ENCODE measurements at regions not wholly inside any gene's neighbourhood (a gene's known extent, or its start where the extent isn't known, plus 50 kb on each side); places are given as distances from the start of the nearest gene placed in this dataset.

GRCh38 chr12:88393017-88393767 is 187.1 kb downstream of the KITLG start:
- Mint-ChIP-seq H3K36me3 (ENCODE audit: insufficient read depth, unreplicated experiment) (no peaks in the 10 kb centered on the region), H3K9me3 (ENCODE audit: unreplicated experiment) (peaks cover under 1% of the 10 kb centered on the region), H3K4me1 (ENCODE audit: insufficient read depth, unreplicated experiment) (peaks cover 17% of the 10 kb centered on the region), H3K27me3 (ENCODE audit: insufficient read depth, unreplicated experiment) (no peaks in the 10 kb centered on the region), H3K4me3 (ENCODE audit: unreplicated experiment) (no peak overlapping the region), H3K27ac (ENCODE audit: low read depth, unreplicated experiment) (peak overlapping the region; percentile 23)
- no TSS peak for BruUV-seq (replicated peaks)
- intact Hi-C loops (cut with micrococcal nuclease): loop anchor here (1.0 to 2.0 kb wide), 2 partner anchors 239 to 600 kb away; no protein-coding TSS in a partner anchor
- ChIA-PET POLR2A (interaction anchor here (0.6 to 1.7 kb wide), 7 partner anchors 18 to 251 kb away, joined by 3 to 6 read pairs (median 3); partner anchors contain the start of genes CEP290 and TMTC3), CTCF (interaction anchor here (0.6 to 1.5 kb wide), 14 partner anchors 28 to 600 kb away, joined by 3 to 7 read pairs (median 3); no protein-coding TSS in a partner anchor)
- peak; percentile 52 for TF ChIP-seq CTCF (IDR thresholded peaks at IDR 0.05; ENCODE audit: unreplicated experiment)
- peak; percentile 57 for DNase-seq (ENCODE audit: unreplicated experiment)

GRCh38 chr12:88398031-88398430 is 182.2 kb downstream of the KITLG start:
- Mint-ChIP-seq H3K27me3 (ENCODE audit: insufficient read depth, unreplicated experiment) (no peaks in the 10 kb centered on the region), H3K27ac (ENCODE audit: low read depth, unreplicated experiment) (no peak overlapping the region)
- POLR2A ChIA-PET: no interaction called here

GRCh38 chr12:88399811-88400210 is 180.5 kb downstream of the KITLG start:
- H3K27me3 Mint-ChIP-seq (ENCODE audit: insufficient read depth, unreplicated experiment): no peaks in the 10 kb centered on the region
- intact Hi-C loops (cut with micrococcal nuclease): no loop called here
- peak; percentile 11 for DNase-seq (ENCODE audit: unreplicated experiment)
- no peak overlapping the region for H3K27ac Mint-ChIP-seq (ENCODE audit: low read depth, unreplicated experiment)
- no peaks in the 10 kb centered on the region for H3K36me3 Mint-ChIP-seq (ENCODE audit: insufficient read depth, unreplicated experiment)
- ChIA-PET CTCF (interaction anchor here (0.7 to 1.0 kb wide), 2 partner anchors 254 to 594 kb away, joined by 3 to 4 read pairs; no protein-coding TSS in a partner anchor), POLR2A (interaction anchor here (0.7 to 2.4 kb wide), 11 partner anchors 8 to 180 kb away, joined by 3 to 7 read pairs (median 3); partner anchors contain the start of gene KITLG)
- TF ChIP-seq CTCF (IDR thresholded peaks at IDR 0.05; ENCODE audit: unreplicated experiment): no peak
- peaks cover 13% of the 10 kb centered on the region for H3K9me3 Mint-ChIP-seq (ENCODE audit: unreplicated experiment)
- no TSS peak for BruUV-seq (replicated peaks)
- H3K4me1 Mint-ChIP-seq (ENCODE audit: insufficient read depth, unreplicated experiment): peaks cover 14% of the 10 kb centered on the region
- H3K4me3 Mint-ChIP-seq (ENCODE audit: unreplicated experiment): no peak overlapping the region

More at GRCh38 chr12:88398031-88398430, 182.2 kb downstream of the KITLG start:
- CTCF ChIA-PET: no interaction called here
- Mint-ChIP-seq H3K4me1 (ENCODE audit: insufficient read depth, unreplicated experiment) (peaks cover 14% of the 10 kb centered on the region), H3K36me3 (ENCODE audit: insufficient read depth, unreplicated experiment) (no peaks in the 10 kb centered on the region), H3K4me3 (ENCODE audit: unreplicated experiment) (no peak overlapping the region), H3K9me3 (ENCODE audit: unreplicated experiment) (peaks cover 13% of the 10 kb centered on the region)
- intact Hi-C loops (cut with micrococcal nuclease): no loop called here
- TF ChIP-seq CTCF (IDR thresholded peaks at IDR 0.05; ENCODE audit: unreplicated experiment): no peak
- no peak for DNase-seq (ENCODE audit: unreplicated experiment)
- BruUV-seq (replicated peaks): no TSS peak

GRCh38 chr12:88400302-88400701 is 180.0 kb downstream of the KITLG start:
- H3K27ac Mint-ChIP-seq (ENCODE audit: low read depth, unreplicated experiment): no peak overlapping the region
- peaks cover 14% of the 10 kb centered on the region for H3K4me1 Mint-ChIP-seq (ENCODE audit: insufficient read depth, unreplicated experiment)
- intact Hi-C loops (cut with micrococcal nuclease): no loop called here
- H3K4me3 Mint-ChIP-seq (ENCODE audit: unreplicated experiment): no peak overlapping the region
- CTCF ChIA-PET: interaction anchor here (1.0 to 1.1 kb wide), 2 partner anchors 100 to 593 kb away, joined by 3 to 4 read pairs; no protein-coding TSS in a partner anchor
- DNase-seq (ENCODE audit: unreplicated experiment): peak; percentile 14
- H3K9me3 Mint-ChIP-seq (ENCODE audit: unreplicated experiment): peaks cover 13% of the 10 kb centered on the region
- H3K27me3 Mint-ChIP-seq (ENCODE audit: insufficient read depth, unreplicated experiment): no peaks in the 10 kb centered on the region
- no peak for TF ChIP-seq CTCF (IDR thresholded peaks at IDR 0.05; ENCODE audit: unreplicated experiment)
- no peaks in the 10 kb centered on the region for H3K36me3 Mint-ChIP-seq (ENCODE audit: insufficient read depth, unreplicated experiment)
- no TSS peak for BruUV-seq (replicated peaks)
- POLR2A ChIA-PET: interaction anchor here (0.6 to 2.4 kb wide), 14 partner anchors 8 to 180 kb away, joined by 3 to 7 read pairs (median 4); partner anchors contain the start of gene KITLG
